ENCODE measurements at regions not wholly inside any gene's neighbourhood (a gene's known extent, or its start where the extent isn't known, plus 50 kb on each side); places are given as distances from the start of the nearest gene placed in this dataset.
"Not testable (repeated sequence)": the region's sequence is repeated elsewhere in the genome, so short reads cannot be mapped to it uniquely, and the experiment has no call there.

DNA sequence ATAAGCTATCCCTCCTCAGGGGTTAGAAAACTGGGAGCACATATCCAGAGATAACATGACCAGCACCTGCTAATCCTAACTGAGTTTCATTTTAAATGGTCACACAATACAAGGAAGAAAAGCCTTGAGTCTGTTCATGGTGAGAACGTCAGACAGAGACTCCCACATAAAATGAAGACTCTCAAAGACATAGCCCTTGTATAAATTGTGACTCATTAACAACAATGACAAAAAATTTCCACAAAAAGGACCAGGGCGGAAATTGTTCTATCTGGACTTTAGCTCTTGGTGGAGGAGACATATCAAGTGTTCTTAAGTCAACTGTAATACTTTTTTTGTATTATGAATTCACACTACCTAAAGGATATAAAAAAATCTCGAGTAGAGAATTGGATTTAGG, 313.7 kb upstream of the DCN start:
- no peak for DNase-seq

DNA sequence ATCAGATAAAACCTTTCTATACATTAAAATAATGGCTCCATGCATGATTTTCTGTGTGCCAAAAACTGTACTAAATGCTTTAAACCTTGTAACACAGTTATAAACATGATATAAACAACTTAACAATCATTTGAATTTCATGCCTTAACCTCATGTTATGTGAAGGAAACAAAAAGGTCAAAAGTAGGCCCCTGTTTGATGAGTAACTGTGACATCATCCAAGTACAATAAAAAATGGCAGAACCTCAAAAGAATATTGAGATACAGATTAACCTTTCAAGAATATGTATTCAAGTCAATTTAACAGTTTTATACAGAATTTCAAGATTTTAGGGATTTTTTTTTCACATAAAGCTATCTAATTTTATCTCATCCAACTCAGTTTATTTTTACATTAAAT, 310.7 kb upstream of the DCN start:
- DNase-seq, result no peak

GRCh38 chr12:91492648-91493047, 310.0 kb upstream of the DCN start:
- no peak for DNase-seq

GRCh38 chr12:91490667-91491311, 308.2 kb upstream of the DCN start:
- DNase-seq, result no peak

- peak; percentile 76 for DNase-seq
Measured at GRCh38 chr12:91483471-91483985, 300.9 kb upstream of the DCN start.

DNA sequence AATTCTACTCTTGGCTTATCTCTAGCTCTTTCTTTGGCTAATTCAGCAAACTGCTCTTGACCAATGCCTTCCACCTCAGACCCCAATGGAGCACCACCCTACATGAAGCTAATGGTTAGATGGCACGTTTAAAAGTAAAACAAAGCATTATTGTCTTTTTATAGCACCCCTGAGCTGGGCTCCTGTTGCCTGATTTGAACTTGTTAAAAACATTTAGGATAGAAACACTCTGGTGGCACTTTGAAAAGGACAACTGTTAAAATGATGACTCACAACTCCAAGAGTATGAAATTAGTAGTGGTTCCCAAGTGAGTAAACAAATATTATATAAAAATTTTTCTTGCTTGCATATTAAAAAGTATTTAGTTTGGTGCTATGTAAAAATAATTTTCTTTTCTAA, 299.6 kb upstream of the DCN start:
- DNase-seq, result no peak

- no peak for DNase-seq
Measured at GRCh38 chr12:91478500-91478899, 295.9 kb upstream of the DCN start.

- DNase-seq, result no peak
Measured at GRCh38 chr12:91467686-91468085, 285.1 kb upstream of the DCN start.

DNA sequence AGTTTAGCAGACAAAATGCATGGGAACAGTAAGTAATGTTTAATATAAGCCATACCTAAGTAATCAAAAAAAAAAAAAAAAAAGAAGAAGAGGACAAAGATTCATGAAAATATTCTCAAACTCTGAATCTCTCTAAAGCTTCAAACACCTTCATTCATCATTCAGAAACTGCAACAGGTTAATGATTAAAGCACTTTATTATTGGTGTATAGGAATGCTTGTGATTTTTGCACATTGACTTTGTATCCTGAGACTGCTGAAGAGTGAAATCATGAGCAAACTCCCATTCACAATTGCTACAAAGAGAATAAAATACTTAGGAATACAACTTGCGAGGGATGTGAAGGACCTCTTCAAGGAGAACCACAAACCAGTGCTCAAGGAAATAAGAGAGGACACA, 278.4 kb upstream of the DCN start:
- no peak for DNase-seq

DNA sequence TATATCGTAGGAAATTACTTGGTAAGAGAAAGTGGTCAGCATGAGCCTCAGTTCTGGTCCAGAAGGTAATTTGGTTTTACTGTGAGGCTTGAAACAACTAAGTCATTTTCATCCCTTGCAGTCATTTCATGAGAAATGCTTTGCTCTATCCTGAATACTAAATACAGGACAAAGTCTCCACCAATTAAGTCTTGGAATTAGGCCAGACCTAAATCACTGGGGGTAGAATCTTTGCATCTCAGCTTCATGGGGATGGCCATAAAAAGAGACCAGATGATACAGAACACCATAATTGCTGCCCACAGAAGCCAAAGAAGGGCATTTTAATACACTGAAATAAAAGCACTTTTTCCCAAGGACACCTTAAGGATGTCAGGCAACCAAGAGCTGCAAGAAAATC, 277.9 kb upstream of the DCN start:
- DNase-seq, result no peak

DNA sequence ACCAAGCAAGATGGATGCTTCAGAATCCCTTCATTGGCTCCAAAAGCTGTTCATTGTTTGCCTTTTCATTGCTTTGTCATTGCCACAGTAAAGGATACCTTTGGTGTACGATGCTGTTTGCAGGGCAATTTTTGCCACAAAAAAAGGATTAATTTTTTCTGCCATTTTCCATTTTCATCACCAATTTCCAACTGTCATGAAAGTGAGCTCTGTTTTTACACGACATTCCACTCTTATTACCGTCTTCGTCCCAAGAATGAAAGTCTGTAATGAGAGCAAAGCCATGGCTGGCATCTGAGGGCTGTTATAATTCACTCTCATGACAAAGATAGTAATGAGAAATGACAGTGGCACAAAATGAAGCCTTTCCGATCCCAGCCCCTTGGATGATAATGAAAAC, 272.7 kb upstream of the DCN start:
- no peak for DNase-seq

GRCh38 chr12:91454179-91454578, 271.6 kb upstream of the DCN start:
- DNase-seq, result no peak

DNA sequence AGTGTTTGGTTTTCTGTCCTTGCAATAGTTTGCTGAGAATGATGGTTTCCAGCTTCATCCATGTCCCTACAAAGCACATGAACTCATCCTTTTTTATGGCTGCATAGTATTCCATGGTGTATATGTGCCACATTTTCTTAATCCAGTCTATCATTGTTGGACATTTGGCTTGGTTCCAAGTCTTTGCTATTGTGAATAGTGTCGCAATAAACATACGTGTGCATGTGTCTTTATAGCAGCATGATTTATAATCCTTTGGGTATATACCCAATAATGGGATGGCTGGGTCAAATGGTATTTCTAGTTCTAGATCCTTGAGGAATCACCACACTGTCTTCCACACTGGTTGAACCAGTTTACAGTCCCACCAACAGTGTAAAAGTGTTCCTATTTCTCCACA, 269.8 kb upstream of the DCN start:
- DNase-seq, result not testable (repeated sequence)

DNA sequence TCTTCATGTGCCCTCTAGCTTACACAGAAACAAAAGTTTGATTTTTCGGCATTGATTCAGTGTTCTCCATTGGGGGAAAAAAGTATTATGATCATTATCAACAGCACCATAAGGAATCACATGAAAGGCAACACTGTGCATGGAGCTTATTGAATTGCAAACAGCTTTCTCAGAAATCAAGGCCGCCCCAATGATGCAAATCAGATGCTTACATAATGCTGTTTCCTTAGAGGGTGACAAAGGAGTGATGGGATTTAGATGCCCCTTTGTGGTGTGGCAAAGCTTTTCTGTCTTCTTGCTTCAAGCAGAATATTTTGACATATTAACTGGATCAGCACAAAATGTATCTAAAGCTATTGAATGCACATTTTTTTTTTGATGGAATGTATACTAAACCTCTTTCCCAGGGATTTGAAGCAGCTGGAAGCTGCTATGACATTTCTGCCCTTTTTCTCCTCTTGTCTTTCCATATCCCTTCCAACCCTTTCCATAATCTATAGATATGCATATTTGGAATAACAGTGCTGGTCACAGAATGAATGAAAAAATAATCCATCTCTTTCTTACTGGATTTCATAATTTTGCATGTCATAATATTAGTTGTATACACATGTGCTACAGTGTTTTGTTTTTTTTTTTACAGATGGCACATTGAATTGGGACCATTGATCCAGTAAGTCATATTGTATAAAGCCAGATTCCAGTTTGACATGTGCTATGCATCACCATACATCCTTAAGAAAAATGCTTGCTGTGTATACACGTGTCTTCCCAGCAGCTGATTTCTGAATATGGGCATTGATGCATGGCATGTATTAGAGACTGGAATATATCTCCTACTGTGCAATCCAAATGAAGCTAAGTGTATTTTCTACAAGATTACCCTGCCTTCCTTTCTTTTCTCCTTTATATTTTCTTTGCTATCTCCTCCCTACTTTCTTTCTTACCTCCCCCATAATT, 259.7 kb upstream of the DCN start:
- no peak for DNase-seq

- no peak for DNase-seq
Measured at GRCh38 chr12:91441246-91441645, 258.6 kb upstream of the DCN start.

DNA sequence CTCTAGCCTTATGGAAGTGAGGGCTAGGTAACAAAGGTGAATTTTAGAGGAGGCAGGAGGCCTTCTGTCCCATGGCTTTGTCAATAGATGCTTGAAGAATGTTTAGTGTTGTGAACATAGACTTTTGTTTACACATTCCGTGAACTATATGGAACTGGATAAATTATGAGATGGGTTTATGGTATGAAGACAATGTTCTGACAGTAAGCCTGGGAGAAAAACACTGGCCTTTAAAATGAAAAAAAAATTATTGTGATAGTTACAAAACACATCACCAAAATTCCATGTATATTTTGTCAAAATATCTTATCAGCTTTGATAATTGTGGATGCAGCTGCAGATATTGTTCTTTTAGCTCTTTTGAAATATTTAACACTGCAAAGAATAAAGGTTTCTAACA, 251.5 kb upstream of the DCN start:
- no peak for DNase-seq

DNA sequence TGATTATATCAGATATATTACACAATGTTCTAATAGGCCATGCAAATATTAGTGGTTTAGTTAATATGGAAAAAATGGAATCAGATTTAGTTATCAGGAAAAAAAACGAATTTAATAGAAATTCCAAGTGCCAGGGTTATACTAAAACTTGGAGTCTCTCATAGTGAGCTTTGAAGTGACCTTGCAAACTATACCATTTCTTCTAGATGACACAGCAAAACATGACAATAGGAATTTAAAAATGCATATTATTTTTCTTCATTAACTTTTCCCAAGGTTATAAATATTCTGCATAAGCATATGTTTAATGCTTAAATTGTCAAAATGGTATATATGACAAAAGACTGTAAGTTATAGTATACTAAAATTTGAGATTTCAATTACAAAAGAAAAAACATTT, 250.1 kb upstream of the DCN start:
- no peak for DNase-seq

GRCh38 chr12:91432089-91432488, 249.5 kb upstream of the DCN start:
- peak; percentile 47 for DNase-seq

DNA sequence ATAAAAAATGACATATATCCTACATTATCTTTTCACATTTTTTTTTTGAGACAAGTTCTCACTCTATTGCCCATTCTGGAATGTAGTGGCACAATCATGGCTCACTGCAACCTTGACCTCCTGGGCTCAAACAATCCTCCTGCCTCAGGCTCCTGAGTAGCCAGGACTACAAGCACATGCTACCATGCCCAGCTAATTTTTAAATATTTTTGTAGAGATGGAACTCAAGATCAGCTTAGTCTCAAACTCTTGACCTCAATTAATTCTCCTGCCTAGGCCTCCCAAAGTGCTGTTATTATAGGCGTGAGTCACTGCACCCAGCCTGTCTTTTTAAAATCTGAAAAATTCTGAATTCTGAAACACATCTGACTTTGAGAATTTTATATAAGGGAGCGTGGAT, 241.9 kb upstream of the DCN start:
- DNase-seq, result no peak

- DNase-seq, result no peak
Measured at GRCh38 chr12:91423693-91424050, 241.1 kb upstream of the DCN start.

DNA sequence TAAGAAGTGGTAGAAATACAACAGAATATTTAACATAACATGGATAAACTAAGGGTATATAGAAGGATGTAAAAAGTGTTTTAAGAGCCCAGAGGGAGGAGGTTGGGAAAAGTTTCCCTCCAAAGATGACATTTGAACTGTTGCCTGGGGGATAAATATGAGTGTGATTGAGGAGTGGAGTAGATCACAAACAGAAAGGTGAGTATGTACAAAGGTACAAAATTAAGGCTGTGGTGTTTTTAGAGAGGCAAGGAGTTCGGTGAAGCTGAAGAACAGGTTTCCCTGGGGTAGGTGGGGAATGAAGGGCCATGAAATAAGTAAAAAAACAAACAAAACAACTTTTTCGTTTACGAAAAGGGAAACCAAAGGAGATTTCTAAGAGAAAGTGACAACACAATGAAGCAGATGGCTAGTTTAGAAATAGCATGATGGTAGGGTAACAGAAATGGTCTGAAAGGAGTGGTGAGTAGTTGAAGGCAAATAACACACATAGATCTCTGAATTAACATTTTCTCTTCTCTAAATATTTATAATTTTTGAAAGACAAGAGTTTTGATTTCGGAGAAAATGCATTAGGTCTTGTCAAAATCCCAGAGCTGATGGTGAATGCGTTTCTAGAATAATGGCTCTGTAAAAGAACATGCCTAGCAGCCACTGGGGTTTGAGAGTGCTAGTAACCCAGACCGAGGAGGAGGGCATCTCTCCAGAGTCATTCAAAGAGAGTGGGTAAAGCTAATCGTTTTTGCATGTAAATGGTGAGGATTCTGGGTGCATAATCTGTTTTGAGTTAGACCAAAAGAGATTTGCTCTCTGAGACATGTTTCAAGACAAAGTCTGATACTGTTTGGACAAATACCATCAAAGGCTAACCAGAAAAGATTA, 240.4 kb upstream of the DCN start:
- DNase-seq, result no peak

DNA sequence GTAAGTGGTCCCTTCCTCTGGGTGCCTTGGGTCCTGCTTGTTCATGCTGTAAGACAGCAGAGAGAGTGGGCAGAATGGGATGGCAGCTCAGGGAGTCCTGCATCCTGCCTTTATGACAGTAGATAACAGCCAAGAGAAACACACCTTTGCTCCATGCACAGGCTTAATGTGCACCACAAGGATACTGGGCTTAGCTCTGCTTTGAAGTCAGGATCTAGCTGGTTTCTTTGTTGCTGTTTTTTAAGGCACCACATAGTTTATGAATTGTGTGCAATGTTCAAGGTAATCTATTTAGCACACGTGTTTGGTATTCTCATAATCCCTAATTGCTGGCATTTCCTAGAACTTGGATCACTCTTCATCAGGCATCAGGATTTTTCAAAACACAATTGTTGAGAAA, 239.5 kb upstream of the DCN start:
- no peak for DNase-seq

GRCh38 chr12:91419809-91420208, 237.2 kb upstream of the DCN start:
- DNase-seq, result no peak

Data from NCI-H226 (cell line).